Superior temporal gyrus (tissue), 1 donor: ENCODE measurements at regions not wholly inside any gene's neighbourhood (a gene's known extent, or its start where the extent isn't known, plus 50 kb on each side); places are given as distances from the start of the nearest gene placed in this dataset.

Experiments
- DNase-seq: peaks from one replicate; pipeline ENCODE4 v3.0.0-alpha.2; 2016; ENCODE audit errors: extremely low spot score

GRCh38 chr13:97786510-97786909, 167.0 kb upstream of the IPO5 start:
- no peak for DNase-seq

- DNase-seq, result no peak
Observed at GRCh38 chr13:97797553-97797952, 155.9 kb upstream of the IPO5 start.

GRCh38 chr13:97798171-97798821, 155.2 kb upstream of the IPO5 start:
- peak; percentile 52 for DNase-seq

- DNase-seq, result no peak
Observed at GRCh38 chr13:97798836-97799235, 154.6 kb upstream of the IPO5 start.

- DNase-seq, result no peak
Observed at GRCh38 chr13:97802213-97802612, 151.3 kb upstream of the IPO5 start.

GRCh38 chr13:97809576-97809975, 143.9 kb upstream of the IPO5 start:
- DNase-seq, result peak; percentile 47

GRCh38 chr13:97810152-97810551, 143.3 kb upstream of the IPO5 start:
- peak; percentile 80 for DNase-seq

- DNase-seq, result no peak
Observed at GRCh38 chr13:97822377-97822776, 131.1 kb upstream of the IPO5 start.

- no peak for DNase-seq
Observed at GRCh38 chr13:97826421-97827012, 127.0 kb upstream of the IPO5 start.

- DNase-seq, result no peak
Observed at GRCh38 chr13:97834250-97834649, 119.2 kb upstream of the IPO5 start.

GRCh38 chr13:97843189-97843588, 110.3 kb upstream of the IPO5 start:
- no peak for DNase-seq

- DNase-seq, result no peak
Observed at GRCh38 chr13:97844151-97844550, 109.3 kb upstream of the IPO5 start.

GRCh38 chr13:97848886-97849285, 104.6 kb upstream of the IPO5 start:
- DNase-seq, result no peak

- no peak for DNase-seq
Observed at GRCh38 chr13:97849305-97849704, 104.2 kb upstream of the IPO5 start.

GRCh38 chr13:97851269-97851668, 102.2 kb upstream of the IPO5 start:
- DNase-seq, result no peak

- no peak for DNase-seq
Observed at GRCh38 chr13:97852181-97852874, 101.1 kb upstream of the IPO5 start.

- no peak for DNase-seq
Observed at GRCh38 chr13:97853550-97853949, 99.9 kb upstream of the IPO5 start.

- DNase-seq, result peak; percentile 93
Observed at GRCh38 chr13:97855570-97856303, 97.7 kb upstream of the IPO5 start.

- DNase-seq, result no peak
Observed at GRCh38 chr13:97856304-97856675, 97.2 kb upstream of the IPO5 start.

- DNase-seq, result no peak
Observed at GRCh38 chr13:97858161-97858560, 95.3 kb upstream of the IPO5 start.

- DNase-seq, result no peak
Observed at GRCh38 chr13:97866346-97866745, 87.1 kb upstream of the IPO5 start.

GRCh38 chr13:97866751-97867150, 86.7 kb upstream of the IPO5 start:
- DNase-seq, result no peak

GRCh38 chr13:97873398-97873797, 80.1 kb upstream of the IPO5 start:
- no peak for DNase-seq
